Chondrocyte (in vitro differentiated cells): ENCODE measurements at regions not wholly inside any gene's neighbourhood (a gene's known extent, or its start where the extent isn't known, plus 50 kb on each side); places are given as distances from the start of the nearest gene placed in this dataset.

Source experiments
- DNase-seq: peaks from one replicate; pipeline ENCODE4 v3.0.0; 2021; ENCODE audit warnings: mixed read lengths, low spot score
- H3K27ac Mint-ChIP-seq: one replicate; pipeline ENCODE4 v1.8.0; 2021; ENCODE audit warnings: mild to moderate bottlenecking, moderate library complexity, mixed read lengths; ENCODE audit not compliant: unreplicated experiment
- H3K27me3 Mint-ChIP-seq: 2 replicates; pipeline ENCODE4 v1.8.0; 2021; ENCODE audit warnings: low read depth, mixed read lengths
- H3K36me3 Mint-ChIP-seq: 2 replicates; pipeline ENCODE4 v1.8.0; 2021; ENCODE audit warnings: low read depth, mixed read lengths
- H3K4me1 Mint-ChIP-seq: 2 replicates; pipeline ENCODE4 v1.8.0; 2021; ENCODE audit warnings: low read depth, mild to moderate bottlenecking, mixed read lengths
- H3K4me3 Mint-ChIP-seq: one replicate; pipeline ENCODE4 v1.8.0; 2021; ENCODE audit warnings: mild to moderate bottlenecking, moderate library complexity, mixed read lengths; ENCODE audit not compliant: unreplicated experiment
- H3K9me3 Mint-ChIP-seq: 2 replicates; pipeline ENCODE4 v1.8.0; 2021; ENCODE audit warnings: low read depth, mixed read lengths
- CTCF ChIP-seq: fragments of 200-600 bp; sonication (generic); IDR thresholded peaks from 2 replicates; pipeline ENCODE4 v1.5.0; 2021; ENCODE audit warnings: antibody characterized with exemption, mild to moderate bottlenecking, moderate library complexity

- no peaks in the 10 kb centered on the region for H3K36me3 Mint-ChIP-seq
Measured at GRCh38 chr4:35493977-35494376, 750.3 kb downstream of the ARAP2 start.

GRCh38 chr4:35494955-35495354 lies 749.4 kb downstream of the ARAP2 start:
- Mint-ChIP-seq H3K4me1 (no peaks in the 10 kb centered on the region), H3K27ac (no peak overlapping the region)

More at GRCh38 chr4:35493977-35494376, 750.3 kb downstream of the ARAP2 start:
- Mint-ChIP-seq H3K4me1 (no peaks in the 10 kb centered on the region), H3K4me3 (no peak overlapping the region), H3K27ac (no peak overlapping the region), H3K9me3 (peaks cover 3% of the 10 kb centered on the region), H3K27me3 (peaks cover 7% of the 10 kb centered on the region)
- TF ChIP-seq CTCF = no peak
- DNase-seq = peak; percentile 66

GRCh38 chr4:35500812-35501211 lies 743.5 kb downstream of the ARAP2 start:
- Mint-ChIP-seq H3K4me3 (no peak overlapping the region), H3K4me1 (no peaks in the 10 kb centered on the region), H3K36me3 (no peaks in the 10 kb centered on the region), H3K27ac (no peak overlapping the region), H3K27me3 (no peaks in the 10 kb centered on the region), H3K9me3 (no peaks in the 10 kb centered on the region)
- DNase-seq = no peak
- no peak for TF ChIP-seq CTCF

More at GRCh38 chr4:35494955-35495354, 749.4 kb downstream of the ARAP2 start:
- peak; percentile 42 for DNase-seq
- Mint-ChIP-seq H3K36me3 (no peaks in the 10 kb centered on the region), H3K27me3 (peaks cover 2% of the 10 kb centered on the region), H3K9me3 (peaks cover 3% of the 10 kb centered on the region), H3K4me3 (no peak overlapping the region)
- no peak for TF ChIP-seq CTCF

- H3K27me3 Mint-ChIP-seq = peaks cover 3% of the 10 kb centered on the region
- no peaks in the 10 kb centered on the region for H3K36me3 Mint-ChIP-seq
- no peak for TF ChIP-seq CTCF
- H3K9me3 Mint-ChIP-seq = no peaks in the 10 kb centered on the region
- no peak for DNase-seq
- no peak overlapping the region for H3K4me3 Mint-ChIP-seq
- no peak overlapping the region for H3K27ac Mint-ChIP-seq
- no peaks in the 10 kb centered on the region for H3K4me1 Mint-ChIP-seq
Measured at GRCh38 chr4:35503435-35503834, 740.9 kb downstream of the ARAP2 start.

- TF ChIP-seq CTCF = no peak
- Mint-ChIP-seq H3K9me3 (no peaks in the 10 kb centered on the region), H3K4me1 (no peaks in the 10 kb centered on the region), H3K27me3 (peaks cover 3% of the 10 kb centered on the region), H3K4me3 (no peak overlapping the region), H3K36me3 (no peaks in the 10 kb centered on the region), H3K27ac (no peak overlapping the region)
- no peak for DNase-seq
Measured at GRCh38 chr4:35506161-35506560, 738.2 kb downstream of the ARAP2 start.
